Fibroblast of lung (primary cell): ENCODE measurements at regions not wholly inside any gene's neighbourhood (a gene's known extent, or its start where the extent isn't known, plus 50 kb on each side); places are given as distances from the start of the nearest gene placed in this dataset.

Experiments
- EZH2 ChIP-seq: IDR thresholded peaks from 2 replicates; pipeline ENCODE4 v1.5.1; 2012; ENCODE audit warnings: low read length, control low read depth, mild to moderate bottlenecking; ENCODE audit errors: missing control alignments
- TF ChIP-seq, protein P1 (sequence below), 2 donors: IDR thresholded peaks in 1 of 2; conservative IDR thresholded peaks in 1 of 2; 1 replicate in 1 of 2; 2 replicates in 1 of 2; pipeline ENCODE4 v1.5.1; 2011 to 2012; ENCODE audit warnings: low read length in 2 of 2, control low read depth in 1 of 2, inconsistent platforms in 1 of 2, low read depth in 1 of 2, mild to moderate bottlenecking in 1 of 2

GRCh38 chr15:46555547-46555946 is 920.7 kb downstream of the SQOR start:
- TF ChIP-seq, protein P1, sequence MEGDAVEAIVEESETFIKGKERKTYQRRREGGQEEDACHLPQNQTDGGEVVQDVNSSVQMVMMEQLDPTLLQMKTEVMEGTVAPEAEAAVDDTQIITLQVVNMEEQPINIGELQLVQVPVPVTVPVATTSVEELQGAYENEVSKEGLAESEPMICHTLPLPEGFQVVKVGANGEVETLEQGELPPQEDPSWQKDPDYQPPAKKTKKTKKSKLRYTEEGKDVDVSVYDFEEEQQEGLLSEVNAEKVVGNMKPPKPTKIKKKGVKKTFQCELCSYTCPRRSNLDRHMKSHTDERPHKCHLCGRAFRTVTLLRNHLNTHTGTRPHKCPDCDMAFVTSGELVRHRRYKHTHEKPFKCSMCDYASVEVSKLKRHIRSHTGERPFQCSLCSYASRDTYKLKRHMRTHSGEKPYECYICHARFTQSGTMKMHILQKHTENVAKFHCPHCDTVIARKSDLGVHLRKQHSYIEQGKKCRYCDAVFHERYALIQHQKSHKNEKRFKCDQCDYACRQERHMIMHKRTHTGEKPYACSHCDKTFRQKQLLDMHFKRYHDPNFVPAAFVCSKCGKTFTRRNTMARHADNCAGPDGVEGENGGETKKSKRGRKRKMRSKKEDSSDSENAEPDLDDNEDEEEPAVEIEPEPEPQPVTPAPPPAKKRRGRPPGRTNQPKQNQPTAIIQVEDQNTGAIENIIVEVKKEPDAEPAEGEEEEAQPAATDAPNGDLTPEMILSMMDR (conservative IDR thresholded peaks at IDR 0.05 in 1 of 2, IDR thresholded peaks at IDR 0.05 in 1 of 2; ENCODE audit: low read depth in 1 of 2, low read length in 2 of 2), result no peak
- TF ChIP-seq EZH2, result no peak
